Activated naive CD8-positive, alpha-beta T cell (primary cell): ENCODE measurements at regions not wholly inside any gene's neighbourhood (a gene's known extent, or its start where the extent isn't known, plus 50 kb on each side); places are given as distances from the start of the nearest gene placed in this dataset.

Experiments
- H3K27ac Mint-ChIP-seq: one replicate; pipeline ENCODE4 v1.8.0; 2021; ENCODE audit warnings: mixed read lengths
- H3K27me3 Mint-ChIP-seq: one replicate; pipeline ENCODE4 v1.8.0; 2021; ENCODE audit warnings: mixed read lengths
- H3K36me3 Mint-ChIP-seq: one replicate; pipeline ENCODE4 v1.8.0; 2021; ENCODE audit warnings: mixed read lengths
- H3K4me1 Mint-ChIP-seq: one replicate; pipeline ENCODE4 v1.8.0; 2021; ENCODE audit warnings: low read depth, mixed read lengths
- H3K4me3 Mint-ChIP-seq: one replicate; pipeline ENCODE4 v1.8.0; 2021; ENCODE audit warnings: mild to moderate bottlenecking, mixed read lengths
- H3K9me3 Mint-ChIP-seq: one replicate; pipeline ENCODE4 v1.8.0; 2021; ENCODE audit warnings: low read depth, mixed read lengths

DNA sequence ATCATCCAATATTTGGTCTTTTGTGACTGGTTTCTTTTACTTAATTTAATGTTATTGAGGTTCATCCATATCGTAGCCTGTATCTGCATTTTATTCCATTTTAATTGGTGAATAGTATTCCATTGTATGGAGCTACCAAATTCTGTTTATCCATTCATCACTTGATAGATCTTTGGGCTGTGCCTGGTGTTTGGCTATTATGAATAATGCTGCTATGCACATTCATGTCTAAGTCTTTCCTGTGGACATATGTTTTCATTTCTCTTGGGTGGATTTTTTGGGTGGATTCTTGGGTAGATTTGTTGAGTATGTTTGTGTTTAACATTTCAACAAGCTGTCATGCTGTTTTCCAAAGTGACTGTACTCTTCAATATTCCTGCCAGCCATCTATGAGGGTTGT, 52.5 kb upstream of the NEDD4L start:
- peaks cover under 1% of the 10 kb centered on the region for H3K36me3 Mint-ChIP-seq
- peaks cover 2% of the 10 kb centered on the region for H3K4me1 Mint-ChIP-seq

DNA sequence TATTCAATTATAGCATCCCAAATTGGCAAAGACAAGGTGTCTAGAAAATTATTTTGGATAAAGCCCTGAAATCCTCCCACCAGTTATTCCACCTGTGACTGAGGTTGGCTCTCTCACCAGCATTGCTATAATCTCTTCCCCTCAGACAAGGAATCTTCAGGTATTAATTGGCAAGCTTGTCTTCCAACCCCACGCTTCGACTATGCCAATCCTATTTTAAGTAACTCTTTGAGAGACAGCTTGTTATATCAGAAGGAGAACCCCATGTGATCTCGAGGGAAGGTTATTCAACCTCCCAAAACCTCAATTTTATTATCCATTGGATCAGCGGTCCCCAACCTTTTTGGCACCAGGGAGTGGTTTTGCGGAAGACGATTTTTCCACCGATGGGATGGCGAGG, 54.5 kb upstream of the NEDD4L start:
- Mint-ChIP-seq H3K9me3 (no peaks in the 10 kb centered on the region), H3K36me3 (no peaks in the 10 kb centered on the region), H3K27me3 (peaks cover 10% of the 10 kb centered on the region), H3K4me3 (no peak overlapping the region), H3K4me1 (no peaks in the 10 kb centered on the region), H3K27ac (no peak overlapping the region)

More for the DNA sequence above, 52.5 kb upstream of the NEDD4L start:
- Mint-ChIP-seq H3K9me3 (no peaks in the 10 kb centered on the region), H3K27ac (no peak overlapping the region), H3K4me3 (no peak overlapping the region), H3K27me3 (peaks cover 11% of the 10 kb centered on the region)

DNA sequence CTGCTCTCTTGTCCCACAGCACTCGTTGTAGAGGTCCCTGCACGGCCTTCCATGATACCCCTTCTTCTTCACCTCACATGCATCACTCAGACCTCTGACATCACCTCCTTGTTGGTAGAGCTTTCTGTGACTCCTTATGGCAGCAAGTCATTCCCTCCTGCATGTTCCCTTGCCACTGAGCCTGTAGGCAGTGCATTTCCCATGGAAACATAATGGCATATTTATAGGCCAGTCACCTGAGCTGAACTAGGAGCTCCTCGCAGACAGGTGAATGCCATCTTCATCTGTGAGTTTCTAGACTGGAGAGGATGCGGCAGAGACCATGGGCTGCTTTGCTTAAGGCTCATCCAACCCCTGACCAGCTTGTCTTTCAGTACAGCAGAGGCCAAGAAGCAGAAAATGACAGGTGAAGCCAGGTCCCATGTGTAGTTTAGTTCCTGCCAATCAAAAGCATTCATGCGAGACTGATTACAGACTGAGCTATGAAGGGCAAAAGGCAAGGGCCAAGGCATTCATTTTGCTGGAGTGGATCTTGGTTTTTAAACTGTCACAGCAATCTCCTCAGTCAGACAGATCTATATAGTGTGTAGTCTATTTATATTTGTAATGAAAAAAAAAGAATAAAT, 59.4 kb upstream of the NEDD4L start:
- Mint-ChIP-seq H3K4me1 (no peaks in the 10 kb centered on the region), H3K9me3 (no peaks in the 10 kb centered on the region), H3K4me3 (no peak overlapping the region), H3K27ac (no peak overlapping the region), H3K36me3 (no peaks in the 10 kb centered on the region), H3K27me3 (peaks cover 4% of the 10 kb centered on the region)

DNA sequence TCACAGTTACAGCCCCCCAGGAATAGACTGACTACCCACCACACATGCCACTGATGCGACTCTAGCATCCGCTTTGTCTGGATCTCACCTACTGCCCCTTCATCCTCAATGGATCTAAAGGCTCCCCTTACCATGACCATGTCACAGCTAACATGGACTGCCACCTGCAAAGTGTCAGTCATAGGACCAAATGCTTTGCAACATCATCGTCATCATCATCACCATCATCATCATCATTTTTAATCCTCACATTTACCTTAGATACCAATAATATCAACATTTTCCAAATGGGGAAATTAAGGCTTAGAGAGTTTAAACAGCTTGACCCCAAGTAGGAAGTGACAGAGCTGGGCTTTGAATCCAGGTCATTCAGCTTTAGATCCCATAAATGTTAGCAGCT, 60.1 kb upstream of the NEDD4L start:
- Mint-ChIP-seq H3K9me3 (no peaks in the 10 kb centered on the region), H3K27me3 (peaks cover 3% of the 10 kb centered on the region), H3K4me3 (no peak overlapping the region), H3K27ac (no peak overlapping the region), H3K4me1 (no peaks in the 10 kb centered on the region), H3K36me3 (no peaks in the 10 kb centered on the region)

DNA sequence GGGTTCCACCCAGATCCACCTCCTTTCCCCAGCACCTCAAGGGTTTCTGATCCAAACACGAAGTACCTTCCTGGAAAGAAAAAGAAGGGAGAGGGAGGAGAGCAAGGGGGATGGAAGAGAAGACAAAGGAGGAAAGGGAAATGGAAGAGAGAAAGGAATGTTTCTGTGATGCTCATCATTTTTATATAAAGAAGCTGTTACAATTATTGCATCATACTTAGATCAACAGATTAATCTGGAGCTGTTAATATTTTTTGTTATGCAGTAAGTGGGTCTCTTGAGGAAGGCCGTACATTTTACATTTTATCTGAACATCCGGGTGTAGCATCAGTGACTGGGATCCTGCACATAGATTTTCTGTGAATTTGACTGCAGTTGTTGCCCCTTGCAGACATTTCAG, 60.6 kb upstream of the NEDD4L start:
- no peak overlapping the region for H3K4me3 Mint-ChIP-seq
- no peaks in the 10 kb centered on the region for H3K36me3 Mint-ChIP-seq
- H3K9me3 Mint-ChIP-seq: no peaks in the 10 kb centered on the region
- no peaks in the 10 kb centered on the region for H3K4me1 Mint-ChIP-seq
- peaks cover 3% of the 10 kb centered on the region for H3K27me3 Mint-ChIP-seq
- H3K27ac Mint-ChIP-seq: no peak overlapping the region

DNA sequence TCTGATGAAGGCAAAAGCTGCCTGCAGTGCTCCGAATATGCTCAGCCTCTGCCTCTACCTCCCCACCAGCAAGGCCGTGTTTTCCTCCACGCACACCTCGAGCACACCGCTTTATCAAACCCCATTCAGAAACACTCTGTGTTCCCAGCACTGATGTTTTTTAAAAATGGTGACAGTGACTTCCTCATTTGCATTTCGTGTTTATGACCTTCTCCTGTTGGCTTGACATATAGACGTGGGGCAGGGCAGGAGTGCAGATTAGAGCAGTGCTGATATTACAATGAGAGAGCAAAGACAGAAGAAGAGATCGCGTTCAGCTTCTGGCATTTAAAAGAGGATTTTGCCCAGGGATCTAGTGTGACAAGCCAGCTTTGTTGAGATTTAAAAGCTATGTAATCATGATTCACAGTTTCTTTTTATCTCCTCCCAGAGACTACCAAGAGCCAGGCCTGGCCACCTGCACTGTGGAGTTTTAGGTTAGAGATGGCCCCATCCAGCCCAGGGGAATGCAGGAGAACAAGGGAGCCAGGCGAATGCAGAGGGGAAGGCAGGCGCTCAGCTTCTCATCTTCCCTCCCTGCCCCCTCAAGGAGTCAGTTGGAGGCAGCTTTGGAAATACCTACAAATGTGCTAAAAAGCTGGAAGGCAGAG, 61.5 kb upstream of the NEDD4L start:
- H3K27ac Mint-ChIP-seq: no peak overlapping the region
- H3K36me3 Mint-ChIP-seq: no peaks in the 10 kb centered on the region
- no peaks in the 10 kb centered on the region for H3K4me1 Mint-ChIP-seq
- peaks cover 3% of the 10 kb centered on the region for H3K27me3 Mint-ChIP-seq
- H3K9me3 Mint-ChIP-seq: no peaks in the 10 kb centered on the region
- H3K4me3 Mint-ChIP-seq: no peak overlapping the region

DNA sequence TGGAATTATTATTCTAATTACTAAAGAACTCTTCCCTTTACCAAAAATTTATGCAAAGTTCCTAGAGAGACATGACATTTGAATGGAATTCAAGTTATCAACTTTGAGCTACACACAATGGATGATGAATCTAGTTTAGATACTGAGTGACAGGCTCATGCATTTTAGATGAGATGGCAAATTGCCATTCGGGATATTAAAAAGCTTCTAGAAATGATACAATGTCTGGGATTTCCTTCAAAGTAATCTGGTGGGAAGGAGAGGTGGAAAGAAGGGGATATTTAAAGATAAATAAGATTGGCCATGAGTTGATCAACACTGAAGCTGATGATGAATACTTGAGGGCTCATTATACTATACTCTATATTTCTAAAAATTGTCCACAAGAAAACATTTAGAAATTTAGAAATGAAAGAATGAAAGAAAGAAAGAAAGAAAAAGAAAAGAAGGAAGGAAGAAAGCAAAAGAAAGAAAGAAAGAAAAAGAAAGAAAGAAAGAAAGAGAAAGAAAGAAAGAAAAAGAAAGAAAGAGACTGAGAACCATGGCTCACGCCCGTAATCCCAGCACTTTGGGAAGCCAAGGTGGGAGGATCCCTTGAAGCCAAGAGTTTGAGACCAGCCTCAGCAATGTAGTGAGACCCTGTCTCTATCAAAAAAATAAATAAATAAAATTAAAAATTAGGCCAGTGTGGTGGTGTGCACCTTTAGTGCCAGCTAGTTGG, 62.6 kb upstream of the NEDD4L start:
- Mint-ChIP-seq H3K27ac (no peak overlapping the region), H3K4me1 (no peaks in the 10 kb centered on the region), H3K4me3 (no peak overlapping the region), H3K36me3 (no peaks in the 10 kb centered on the region), H3K27me3 (peaks cover 3% of the 10 kb centered on the region), H3K9me3 (no peaks in the 10 kb centered on the region)

DNA sequence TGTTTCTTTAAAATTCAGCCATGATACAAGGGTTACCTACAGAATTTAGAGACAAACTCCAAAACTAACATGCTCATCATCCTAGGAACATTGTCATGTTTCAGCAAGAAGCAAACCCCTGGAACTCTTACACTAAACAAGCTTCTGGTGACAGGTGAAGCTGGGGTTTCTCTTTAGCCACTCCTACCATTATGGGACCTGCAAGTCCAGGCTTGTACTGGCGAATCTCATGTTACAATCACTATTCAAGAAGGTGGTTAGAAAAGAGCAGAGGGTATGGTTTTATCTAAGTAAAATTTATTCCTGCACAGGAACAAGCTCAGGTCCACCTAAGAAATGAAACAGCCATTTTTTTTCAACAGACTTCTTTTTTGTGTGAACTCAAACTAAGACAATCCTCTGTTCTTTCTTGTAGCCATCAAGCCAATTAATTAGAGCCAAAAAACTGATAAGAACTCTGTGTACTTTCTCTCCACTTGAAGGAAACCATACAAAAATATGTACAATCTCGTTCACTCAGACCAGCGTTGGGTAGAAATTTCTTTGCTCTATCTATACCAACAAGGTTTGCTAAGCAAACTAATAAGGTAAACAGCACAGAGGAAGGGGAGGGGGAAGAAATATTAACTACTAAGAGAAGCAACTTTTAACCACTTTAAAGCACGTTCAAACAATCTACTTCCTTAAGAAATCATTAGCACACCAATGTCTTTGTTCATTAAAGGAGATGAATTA, 63.3 kb upstream of the NEDD4L start:
- H3K36me3 Mint-ChIP-seq: no peaks in the 10 kb centered on the region
- no peak overlapping the region for H3K27ac Mint-ChIP-seq
- H3K4me3 Mint-ChIP-seq: no peak overlapping the region
- H3K27me3 Mint-ChIP-seq: peaks cover 3% of the 10 kb centered on the region
- no peaks in the 10 kb centered on the region for H3K9me3 Mint-ChIP-seq
- H3K4me1 Mint-ChIP-seq: no peaks in the 10 kb centered on the region

DNA sequence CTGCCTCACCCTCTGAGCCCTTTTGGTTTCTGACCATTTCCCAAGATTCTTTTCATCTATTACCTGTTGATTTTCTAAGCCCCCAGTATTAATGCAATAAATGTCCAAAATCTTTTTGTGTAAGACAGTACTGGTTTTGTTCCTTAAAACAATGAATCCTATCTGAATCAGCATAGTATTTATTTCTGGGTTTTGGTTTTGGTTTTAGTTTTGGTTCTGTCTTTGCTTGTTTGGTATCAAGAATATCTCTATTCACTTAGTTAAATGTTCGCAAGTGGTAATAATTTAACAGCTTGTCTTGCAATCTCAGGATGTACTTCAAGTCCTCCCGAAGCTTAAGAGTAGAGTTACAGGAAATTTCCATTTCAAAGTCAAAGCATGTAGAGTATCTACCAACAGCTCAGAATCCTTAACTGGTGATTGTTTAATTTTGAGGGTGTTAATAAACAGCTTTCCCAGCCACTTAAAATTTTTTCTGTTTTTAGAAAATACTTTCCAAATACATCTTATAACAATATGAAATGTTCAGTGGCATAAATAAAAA, 67.7 kb upstream of the NEDD4L start:
- no peaks in the 10 kb centered on the region for H3K36me3 Mint-ChIP-seq
- no peak overlapping the region for H3K27ac Mint-ChIP-seq
- no peaks in the 10 kb centered on the region for H3K4me1 Mint-ChIP-seq
- no peaks in the 10 kb centered on the region for H3K9me3 Mint-ChIP-seq
- peaks cover 5% of the 10 kb centered on the region for H3K27me3 Mint-ChIP-seq
- no peak overlapping the region for H3K4me3 Mint-ChIP-seq

DNA sequence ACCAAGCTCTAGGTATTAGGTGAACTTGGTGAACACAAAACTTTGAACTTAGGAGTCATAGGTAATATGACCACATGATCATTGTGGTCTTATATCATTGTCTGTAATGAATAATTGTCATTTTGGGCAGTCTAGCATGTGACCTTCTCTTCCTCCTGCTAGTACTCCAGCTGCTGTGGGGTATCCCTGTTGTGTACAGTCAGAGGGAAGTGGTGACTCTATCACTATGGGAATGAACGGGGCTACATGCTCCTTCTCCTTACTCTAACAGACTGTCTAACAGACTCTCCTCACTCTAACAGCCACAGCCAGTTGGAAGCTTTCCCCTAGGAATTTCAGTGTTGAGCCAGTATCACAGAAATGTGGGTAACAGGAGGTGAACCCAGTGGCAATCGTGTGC, 68.2 kb upstream of the NEDD4L start:
- Mint-ChIP-seq H3K9me3 (no peaks in the 10 kb centered on the region), H3K36me3 (no peaks in the 10 kb centered on the region), H3K27me3 (peaks cover 5% of the 10 kb centered on the region), H3K27ac (no peak overlapping the region), H3K4me3 (no peak overlapping the region), H3K4me1 (no peaks in the 10 kb centered on the region)

DNA sequence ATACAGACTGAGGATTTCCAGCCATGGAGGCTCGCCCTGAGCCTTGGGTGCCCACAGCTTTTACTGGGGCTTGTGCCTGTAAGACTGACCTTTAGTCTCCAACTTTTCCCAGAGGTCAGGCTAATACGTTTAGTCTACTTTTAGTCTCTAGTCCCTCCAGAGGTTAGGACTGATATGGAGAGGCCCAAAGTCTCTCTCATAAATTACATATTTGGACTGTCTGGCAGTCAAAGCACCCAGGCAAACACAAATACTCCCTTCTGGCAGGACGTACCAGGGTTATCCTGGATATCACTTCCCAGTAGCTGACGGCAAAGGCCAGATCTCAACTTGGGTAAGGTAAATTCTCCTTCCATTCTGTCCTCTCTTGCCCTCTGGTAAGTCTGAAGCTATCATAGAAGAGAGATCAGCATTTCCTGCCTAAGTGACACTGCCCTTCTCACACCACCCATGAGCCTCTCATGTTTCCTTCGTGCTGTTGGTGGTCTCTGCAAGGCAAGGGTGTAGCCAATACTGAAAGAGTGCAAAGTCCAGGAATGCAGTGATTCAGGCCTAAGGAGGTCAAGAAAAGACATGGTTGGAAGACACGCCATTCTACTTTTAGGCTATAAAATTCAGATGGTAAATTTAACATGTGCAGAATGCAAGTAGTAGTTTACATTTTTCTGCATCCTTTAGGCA, 69.3 kb upstream of the NEDD4L start:
- peaks cover 5% of the 10 kb centered on the region for H3K27me3 Mint-ChIP-seq
- no peaks in the 10 kb centered on the region for H3K9me3 Mint-ChIP-seq
- no peaks in the 10 kb centered on the region for H3K36me3 Mint-ChIP-seq
- H3K4me3 Mint-ChIP-seq: no peak overlapping the region
- no peak overlapping the region for H3K27ac Mint-ChIP-seq
- peaks cover 5% of the 10 kb centered on the region for H3K4me1 Mint-ChIP-seq

DNA sequence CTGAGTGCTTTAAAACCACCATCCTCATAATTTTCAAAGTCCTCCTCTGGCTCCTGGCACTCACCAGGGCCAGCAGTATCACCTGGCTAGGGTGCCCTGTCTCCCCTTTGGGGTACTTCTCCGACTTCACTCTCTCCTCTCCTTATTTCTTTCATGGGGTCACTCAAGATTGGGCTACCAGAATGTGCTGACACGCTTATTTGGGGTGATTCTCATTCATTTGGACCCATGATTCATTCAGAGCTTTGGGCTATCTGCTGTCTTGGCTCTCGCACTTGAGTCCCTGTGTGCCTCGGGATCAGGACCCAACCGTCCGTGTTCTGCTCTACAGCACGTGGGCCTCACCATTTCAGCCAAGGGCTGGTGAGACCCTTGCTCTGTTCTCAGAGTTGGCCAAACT, 70.1 kb upstream of the NEDD4L start:
- Mint-ChIP-seq H3K27ac (no peak overlapping the region), H3K4me1 (peaks cover 6% of the 10 kb centered on the region), H3K9me3 (no peaks in the 10 kb centered on the region), H3K27me3 (peaks cover 7% of the 10 kb centered on the region), H3K36me3 (no peaks in the 10 kb centered on the region), H3K4me3 (no peak overlapping the region)

DNA sequence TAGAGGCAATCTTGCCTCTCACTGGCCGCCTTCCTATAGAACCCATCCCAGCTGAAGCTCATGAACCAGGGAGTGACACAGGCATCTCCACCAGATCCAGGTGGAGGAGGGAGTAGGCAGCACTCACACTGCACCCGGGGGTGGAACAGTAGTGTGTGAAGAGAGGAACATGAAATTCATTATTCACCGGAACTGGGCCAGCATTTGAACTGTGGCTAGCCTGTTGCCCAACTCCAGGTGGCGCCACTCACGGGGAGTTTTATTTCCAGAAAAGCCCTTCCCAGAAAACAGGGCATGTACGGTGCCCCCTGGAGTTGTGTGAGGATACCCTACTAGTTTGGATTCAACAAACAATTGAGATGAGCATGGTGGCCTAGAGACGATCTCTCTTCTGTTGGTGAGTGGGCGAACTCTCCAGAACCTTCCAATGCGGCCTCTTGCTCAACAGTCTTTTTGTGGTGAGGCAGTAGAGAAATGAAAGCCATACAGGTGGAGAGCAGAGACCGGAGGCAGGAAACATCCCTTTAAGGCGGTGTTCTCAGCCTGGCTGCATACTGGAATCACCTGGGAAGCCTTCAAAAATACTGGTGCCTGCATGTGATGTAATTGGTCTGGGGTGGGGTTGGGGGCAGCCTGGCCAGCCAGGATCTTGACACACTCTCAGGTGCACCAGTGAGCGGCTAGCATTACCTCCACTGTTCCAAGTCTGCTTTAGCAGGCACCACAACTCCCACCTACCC, 73.5 kb upstream of the NEDD4L start:
- no peaks in the 10 kb centered on the region for H3K36me3 Mint-ChIP-seq
- H3K4me3 Mint-ChIP-seq: no peak overlapping the region
- H3K27me3 Mint-ChIP-seq: peaks cover 9% of the 10 kb centered on the region
- no peaks in the 10 kb centered on the region for H3K9me3 Mint-ChIP-seq
- no peak overlapping the region for H3K27ac Mint-ChIP-seq
- H3K4me1 Mint-ChIP-seq: peaks cover 6% of the 10 kb centered on the region

DNA sequence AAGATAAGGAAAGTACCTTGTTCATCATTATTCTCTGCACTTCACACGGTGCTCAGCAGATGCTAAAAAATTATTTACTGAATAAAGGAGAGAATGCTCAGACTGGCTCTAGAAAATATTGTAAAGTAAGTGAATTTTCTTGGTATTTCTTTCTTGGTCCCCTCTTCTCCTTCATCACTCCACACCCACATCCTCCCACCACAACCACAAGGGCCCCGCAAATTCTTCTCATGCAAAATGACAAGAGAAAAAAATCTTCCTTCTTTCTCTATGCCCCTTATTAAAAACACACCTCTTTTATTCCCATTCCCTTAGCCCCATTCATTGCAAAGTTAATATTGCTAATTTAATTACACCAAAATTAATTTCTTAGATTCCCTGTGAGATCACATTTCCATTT, 74.2 kb upstream of the NEDD4L start:
- no peaks in the 10 kb centered on the region for H3K9me3 Mint-ChIP-seq
- H3K4me1 Mint-ChIP-seq: peaks cover 6% of the 10 kb centered on the region
- no peak overlapping the region for H3K4me3 Mint-ChIP-seq
- no peaks in the 10 kb centered on the region for H3K36me3 Mint-ChIP-seq
- peaks cover 7% of the 10 kb centered on the region for H3K27me3 Mint-ChIP-seq
- H3K27ac Mint-ChIP-seq: no peak overlapping the region
